Activated CD4-positive, alpha-beta T cell treated with anti-CD3 and anti-CD28 coated beads for 36 hours (primary cell): ENCODE measurements at regions not wholly inside any gene's neighbourhood (a gene's known extent, or its start where the extent isn't known, plus 50 kb on each side); places are given as distances from the start of the nearest gene placed in this dataset.
"Not testable (repeated sequence)": the region's sequence is repeated elsewhere in the genome, so short reads cannot be mapped to it uniquely, and the experiment has no call there.

Experiments
- ATAC-seq: fragments of 200-7000 bp; cut with Tn5 transposase; one replicate; pipeline ENCODE4 v1.10.0; 2021; ENCODE audit warnings: mild to moderate bottlenecking, moderate library complexity
- CTCF ChIA-PET: fragments of 350-600 bp; sonication (Branson Sonifier 250); formaldehyde crosslinking; loops from one replicate; lab custom pipeline; 2021; ENCODE audit warnings: antibody characterized with exemption; lab: Charles Lee
- POLR2A ChIA-PET: fragments of 350-600 bp; sonication (Branson Sonifier 250); formaldehyde crosslinking; loops from one replicate; lab custom pipeline; 2021; ENCODE audit warnings: antibody characterized with exemption, inconsistent platforms; lab: Charles Lee
- DNase-seq: peaks from one replicate; pipeline ENCODE4 v3.0.0-alpha.2; 2020
- H3K27ac Mint-ChIP-seq: one replicate; pipeline ENCODE4 v1.8.0; 2021; ENCODE audit warnings: mixed read lengths
- H3K27me3 Mint-ChIP-seq: one replicate; pipeline ENCODE4 v1.8.0; 2021; ENCODE audit warnings: mixed read lengths
- H3K36me3 Mint-ChIP-seq: one replicate; pipeline ENCODE4 v1.8.0; 2021; ENCODE audit warnings: low read depth, mixed read lengths
- H3K4me1 Mint-ChIP-seq: one replicate; pipeline ENCODE4 v1.8.0; 2021; ENCODE audit warnings: mixed read lengths
- H3K4me3 Mint-ChIP-seq: one replicate; pipeline ENCODE4 v1.8.0; 2021; ENCODE audit warnings: mild to moderate bottlenecking, moderate library complexity, mixed read lengths
- H3K9me3 Mint-ChIP-seq: one replicate; pipeline ENCODE4 v1.8.0; 2021; ENCODE audit warnings: low read depth, mixed read lengths
- intact Hi-C, 2 experiments: fragments of 100-400 bp; cut with DNase I in 1 of 2; cut with micrococcal nuclease in 1 of 2; formaldehyde crosslinking; loops; one replicate each; pipeline versions ENCODE4 v1.14.2 to v1.15.1; 2022 to 2024; cut with DNase I, micrococcal nuclease

GRCh38 chr4:9690636-9691237, 90.7 kb upstream of the DRD5 start:
- DNase-seq, H3K36me3 Mint-ChIP-seq, H3K27me3 Mint-ChIP-seq, ATAC-seq, H3K9me3 Mint-ChIP-seq: not testable (repeated sequence)
- CTCF ChIA-PET, result interaction anchor here (1.2 to 1.4 kb wide), 2 partner anchors 159 to 329 kb away, joined by 3 to 6 read pairs; no protein-coding TSS in a partner anchor
- Mint-ChIP-seq H3K27ac (peak overlapping the region; percentile 76), H3K4me1 (peaks cover 23% of the 10 kb centered on the region), H3K4me3 (peak overlapping the region; percentile 76)
- intact Hi-C loops, result loop anchor here (1.0 to 5.0 kb wide), 7 partner anchors 86 to 767 kb away; partner anchors contain the start of gene ZNF518B (in 1 of the 2)
- POLR2A ChIA-PET, result interaction anchor here (0.8 kb wide), 1 partner anchor 427 kb away, joined by 5 read pairs; the partner anchor contains the start of gene WDR1

GRCh38 chr4:9691238-9692065, 90.0 kb upstream of the DRD5 start:
- ATAC-seq, result peak; percentile 100
- ChIA-PET POLR2A (interaction anchor here (0.6 to 1.0 kb wide), 3 partner anchors 414 to 624 kb away, joined by 3 to 5 read pairs (median 4); partner anchors contain the start of gene WDR1), CTCF (interaction anchor here (0.7 to 1.7 kb wide), 5 partner anchors 11 to 328 kb away, joined by 3 to 11 read pairs (median 3); no protein-coding TSS in a partner anchor)
- H3K4me1 Mint-ChIP-seq, result peaks cover 23% of the 10 kb centered on the region
- DNase-seq, result peak; percentile 95
- H3K27me3 Mint-ChIP-seq, result no peaks in the 10 kb centered on the region
- intact Hi-C loops, result loop anchor here (1.0 to 5.0 kb wide), 7 partner anchors 87 to 766 kb away; partner anchors contain the start of gene ZNF518B (in 1 of the 2)
- H3K4me3 Mint-ChIP-seq, result peak overlapping the region; percentile 76
- H3K36me3 Mint-ChIP-seq, result no peaks in the 10 kb centered on the region
- no peaks in the 10 kb centered on the region for H3K9me3 Mint-ChIP-seq
- peak overlapping the region; percentile 76 for H3K27ac Mint-ChIP-seq

- not testable (repeated sequence) for H3K27ac Mint-ChIP-seq, DNase-seq, H3K4me3 Mint-ChIP-seq
These were observed 88.5 kb upstream of the DRD5 start for GRCh38 chr4:9692791-9693491.

GRCh38 chr4:9694403-9694802, 87.0 kb upstream of the DRD5 start:
- CTCF ChIA-PET, DNase-seq, ATAC-seq, H3K27ac Mint-ChIP-seq, H3K9me3 Mint-ChIP-seq, H3K4me3 Mint-ChIP-seq, H3K36me3 Mint-ChIP-seq, H3K27me3 Mint-ChIP-seq: not testable (repeated sequence)
- intact Hi-C loops, result loop anchor here in 1 of 2 experiments (5.0 kb wide), 2 partner anchors 403 to 763 kb away; partner anchors contain the start of gene ZNF518B
- peaks cover 23% of the 10 kb centered on the region for H3K4me1 Mint-ChIP-seq
- POLR2A ChIA-PET, result interaction anchor here (0.7 kb wide), 1 partner anchor 336 kb away, joined by 3 read pairs; no protein-coding TSS in a partner anchor

More at GRCh38 chr4:9692791-9693491, 88.5 kb upstream of the DRD5 start:
- H3K9me3 Mint-ChIP-seq, H3K27me3 Mint-ChIP-seq, ATAC-seq, H3K36me3 Mint-ChIP-seq, POLR2A ChIA-PET: not testable (repeated sequence)
- intact Hi-C loops, result loop anchor here in 1 of 2 experiments (5.0 kb wide), 2 partner anchors 404 to 764 kb away; partner anchors contain the start of gene ZNF518B
- CTCF ChIA-PET, result interaction anchor here (0.8 to 1.7 kb wide), 3 partner anchors 11 to 161 kb away, joined by 3 to 11 read pairs (median 3); no protein-coding TSS in a partner anchor
- H3K4me1 Mint-ChIP-seq, result peaks cover 23% of the 10 kb centered on the region

- ATAC-seq, intact Hi-C loops, H3K9me3 Mint-ChIP-seq, H3K27me3 Mint-ChIP-seq, H3K27ac Mint-ChIP-seq, H3K36me3 Mint-ChIP-seq, CTCF ChIA-PET, H3K4me3 Mint-ChIP-seq, POLR2A ChIA-PET: not testable (repeated sequence)
- peak; percentile 58 for DNase-seq
- H3K4me1 Mint-ChIP-seq, result peaks cover 18% of the 10 kb centered on the region
These were observed 85.4 kb upstream of the DRD5 start for GRCh38 chr4:9695994-9696393.

GRCh38 chr4:9696561-9696960, 84.9 kb upstream of the DRD5 start:
- H3K4me3 Mint-ChIP-seq, H3K36me3 Mint-ChIP-seq, DNase-seq, POLR2A ChIA-PET, ATAC-seq, H3K27me3 Mint-ChIP-seq, H3K27ac Mint-ChIP-seq, intact Hi-C loops, CTCF ChIA-PET, H3K9me3 Mint-ChIP-seq: not testable (repeated sequence)
- H3K4me1 Mint-ChIP-seq, result peaks cover 17% of the 10 kb centered on the region

- H3K4me3 Mint-ChIP-seq, H3K4me1 Mint-ChIP-seq, H3K36me3 Mint-ChIP-seq, DNase-seq, H3K27me3 Mint-ChIP-seq, H3K27ac Mint-ChIP-seq, ATAC-seq, POLR2A ChIA-PET, H3K9me3 Mint-ChIP-seq: not testable (repeated sequence)
- CTCF ChIA-PET, result interaction anchor here (3.7 kb wide), 1 partner anchor 313 kb away, joined by 25 read pairs; no protein-coding TSS in a partner anchor
- intact Hi-C loops, result loop anchor here in 1 of 2 experiments (5.0 kb wide), 1 partner anchor 60 kb away; no protein-coding TSS in a partner anchor
These were observed 79.4 kb upstream of the DRD5 start for GRCh38 chr4:9702019-9702418.

- intact Hi-C loops, result loop anchor here (1.0 to 5.0 kb wide), 3 partner anchors 60 to 316 kb away; no protein-coding TSS in a partner anchor
- H3K4me1 Mint-ChIP-seq, H3K27ac Mint-ChIP-seq, DNase-seq, H3K36me3 Mint-ChIP-seq, ATAC-seq, H3K9me3 Mint-ChIP-seq, H3K27me3 Mint-ChIP-seq, POLR2A ChIA-PET, H3K4me3 Mint-ChIP-seq: not testable (repeated sequence)
- CTCF ChIA-PET, result interaction anchor here (0.6 to 3.7 kb wide), 6 partner anchors 11 to 360 kb away, joined by 3 to 25 read pairs (median 5); no protein-coding TSS in a partner anchor
These were observed 78.7 kb upstream of the DRD5 start for GRCh38 chr4:9702696-9703095.

GRCh38 chr4:9703391-9703790, 78.0 kb upstream of the DRD5 start:
- no peak overlapping the region for H3K4me3 Mint-ChIP-seq
- ATAC-seq, result peak; percentile 51
- H3K27ac Mint-ChIP-seq, result no peak overlapping the region

GRCh38 chr4:9704126-9704525, 77.3 kb upstream of the DRD5 start:
- DNase-seq, H3K27me3 Mint-ChIP-seq, H3K36me3 Mint-ChIP-seq, H3K9me3 Mint-ChIP-seq, ATAC-seq, H3K27ac Mint-ChIP-seq, H3K4me1 Mint-ChIP-seq, H3K4me3 Mint-ChIP-seq: not testable (repeated sequence)
- ChIA-PET POLR2A (interaction anchor here (0.7 kb wide), 1 partner anchor 414 kb away, joined by 3 read pairs; no protein-coding TSS in a partner anchor), CTCF (interaction anchor here (0.6 to 3.7 kb wide), 13 partner anchors 12 to 758 kb away, joined by 3 to 25 read pairs (median 3); no protein-coding TSS in a partner anchor)
- intact Hi-C loops, result loop anchor here in 1 of 2 experiments (5.0 kb wide), 1 partner anchor 58 kb away; no protein-coding TSS in a partner anchor

More at GRCh38 chr4:9703391-9703790, 78.0 kb upstream of the DRD5 start:
- peak; percentile 87 for DNase-seq
- Mint-ChIP-seq H3K9me3 (no peaks in the 10 kb centered on the region), H3K4me1 (peaks cover 5% of the 10 kb centered on the region), H3K36me3 (no peaks in the 10 kb centered on the region), H3K27me3 (no peaks in the 10 kb centered on the region)
- intact Hi-C loops, result loop anchor here (1.0 to 5.0 kb wide), 3 partner anchors 59 to 315 kb away; no protein-coding TSS in a partner anchor
- CTCF ChIA-PET, result interaction anchor here (0.6 to 3.7 kb wide), 12 partner anchors 11 to 360 kb away, joined by 3 to 25 read pairs (median 3); no protein-coding TSS in a partner anchor
- POLR2A ChIA-PET, result interaction anchor here (0.7 kb wide), 1 partner anchor 415 kb away, joined by 3 read pairs; no protein-coding TSS in a partner anchor
